GM18909 (cell line): ENCODE measurements at regions not wholly inside any gene's neighbourhood (a gene's known extent, or its start where the extent isn't known, plus 50 kb on each side); places are given as distances from the start of the nearest gene placed in this dataset.
"Not testable (repeated sequence)": the region's sequence is repeated elsewhere in the genome, so short reads cannot be mapped to it uniquely, and the experiment has no call there.

ENCODE experiments used
- ATAC-seq: cut with Tn5 transposase; IDR thresholded peaks from one replicate; pipeline ENCODE4 v1.9.1; 2021; ENCODE audit warnings: mild to moderate bottlenecking; ENCODE audit not compliant: unreplicated experiment, poor library complexity

GRCh38 chr1:192904438-192904895 lies 95.6 kb downstream of the RGS2 start:
- ATAC-seq, result peak; percentile 38

GRCh38 chr1:192905049-192905448 lies 96.2 kb downstream of the RGS2 start:
- ATAC-seq, result no peak

- no peak for ATAC-seq
Measured at GRCh38 chr1:192906334-192906733, 97.5 kb downstream of the RGS2 start.

DNA sequence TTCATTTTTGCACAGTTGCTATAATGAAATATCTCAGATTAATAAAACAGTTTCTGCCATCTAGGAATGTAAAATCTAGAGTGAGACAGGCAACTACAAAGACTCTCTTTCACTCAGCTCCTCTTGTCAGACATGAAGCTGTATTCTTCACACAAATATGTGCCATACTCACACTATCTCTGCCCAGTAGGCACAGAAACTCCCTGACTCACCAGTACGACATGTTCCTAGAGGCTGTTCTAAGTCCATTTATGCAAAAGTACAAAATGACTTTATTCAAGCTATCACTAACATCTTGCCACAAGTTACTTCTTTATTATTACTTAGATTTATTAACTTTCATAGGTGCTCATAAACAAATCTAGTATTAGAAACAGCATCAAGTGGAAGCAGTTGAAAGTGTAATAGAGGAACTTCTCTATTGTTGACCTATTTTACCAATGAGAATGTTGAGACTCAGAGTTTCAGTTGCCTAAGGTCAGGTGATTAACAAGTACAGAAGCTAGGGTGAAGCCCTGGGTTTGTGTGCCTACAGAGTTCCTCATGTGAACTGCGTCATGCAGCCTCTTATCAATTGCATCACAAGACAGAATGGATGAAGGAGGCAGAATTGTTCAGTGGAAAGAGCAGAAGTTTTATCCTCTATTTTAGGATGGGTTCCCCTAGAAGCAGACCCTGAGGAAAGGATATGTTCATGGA lies 98.9 kb downstream of the RGS2 start:
- ATAC-seq, result no peak

DNA sequence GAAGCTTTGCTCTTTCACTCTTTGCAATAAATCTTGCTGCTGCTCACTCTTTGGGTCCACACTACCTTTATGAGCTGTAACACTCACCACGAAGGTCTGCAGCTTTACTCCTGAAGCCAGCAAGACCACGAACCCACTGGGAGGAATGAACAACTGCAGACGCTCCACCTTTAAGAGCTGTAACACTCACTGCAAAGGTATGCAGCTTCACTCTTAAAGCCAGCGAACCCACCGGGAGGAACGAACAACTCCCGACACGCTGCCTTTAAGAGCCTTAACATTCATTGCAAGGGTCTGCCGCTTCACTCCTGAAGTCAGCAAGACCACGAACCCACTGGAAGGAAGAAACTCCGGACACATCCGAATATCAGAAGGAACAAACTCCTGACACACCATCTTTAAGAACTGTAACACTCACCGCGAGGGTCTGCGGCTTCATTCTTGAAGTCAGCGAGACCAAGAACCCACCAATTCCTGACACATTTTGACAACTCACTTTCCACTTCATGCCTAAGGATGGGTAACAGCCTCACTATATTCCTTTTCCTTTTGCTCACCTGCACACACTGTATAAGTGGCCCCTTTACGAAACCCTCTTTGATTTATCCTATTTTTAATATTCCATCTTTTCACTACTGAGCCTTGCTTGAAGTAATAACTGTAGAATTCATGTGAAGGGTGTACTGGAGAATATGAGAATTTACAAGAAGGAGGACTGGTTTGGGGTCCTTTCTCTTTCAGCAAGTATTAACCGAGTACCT lies 103.2 kb downstream of the RGS2 start:
- not testable (repeated sequence) for ATAC-seq

- ATAC-seq, result no peak
Measured at GRCh38 chr1:192913683-192914082, 104.8 kb downstream of the RGS2 start.

DNA sequence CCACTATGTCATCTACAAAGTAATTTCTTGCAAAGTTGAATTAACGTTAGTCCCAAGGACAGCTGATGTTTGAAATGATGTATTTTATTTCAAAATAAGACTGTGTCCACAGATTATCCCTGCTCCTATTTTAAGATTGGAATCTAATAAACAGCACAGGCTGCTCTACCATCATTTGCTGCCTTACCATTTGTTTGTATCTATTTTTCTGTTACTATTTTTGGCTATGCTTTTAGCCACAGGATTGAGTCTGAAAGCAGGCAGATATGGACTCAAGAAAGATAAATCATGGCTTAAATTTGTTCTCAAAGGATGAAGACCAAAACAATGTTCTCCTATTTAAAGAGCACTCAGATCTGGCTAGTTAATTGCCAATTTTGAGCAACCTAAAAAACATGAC lies 105.3 kb downstream of the RGS2 start:
- no peak for ATAC-seq

- no peak for ATAC-seq
Measured at GRCh38 chr1:192914696-192915095, 105.9 kb downstream of the RGS2 start.

DNA sequence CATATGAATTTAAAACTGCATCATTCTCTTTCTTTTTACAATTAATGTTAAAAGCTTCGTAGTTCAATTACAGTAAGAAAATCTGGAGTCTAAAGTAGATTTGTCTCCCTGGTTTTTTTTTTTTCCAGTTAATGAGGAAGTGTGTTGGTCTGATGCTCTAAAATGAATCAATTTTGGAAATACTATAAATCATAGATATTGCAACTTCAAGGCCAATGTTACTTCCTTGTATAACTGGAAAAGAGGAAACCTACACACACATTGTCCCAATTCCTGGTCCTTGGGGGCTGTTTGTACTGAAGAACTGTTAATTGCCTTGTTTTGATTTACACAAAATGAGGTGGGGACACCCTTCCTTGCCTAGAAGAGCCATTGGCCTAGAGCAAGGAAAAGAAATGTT lies 107.2 kb downstream of the RGS2 start:
- ATAC-seq, result no peak

GRCh38 chr1:192918259-192918658 lies 109.4 kb downstream of the RGS2 start:
- no peak for ATAC-seq

DNA sequence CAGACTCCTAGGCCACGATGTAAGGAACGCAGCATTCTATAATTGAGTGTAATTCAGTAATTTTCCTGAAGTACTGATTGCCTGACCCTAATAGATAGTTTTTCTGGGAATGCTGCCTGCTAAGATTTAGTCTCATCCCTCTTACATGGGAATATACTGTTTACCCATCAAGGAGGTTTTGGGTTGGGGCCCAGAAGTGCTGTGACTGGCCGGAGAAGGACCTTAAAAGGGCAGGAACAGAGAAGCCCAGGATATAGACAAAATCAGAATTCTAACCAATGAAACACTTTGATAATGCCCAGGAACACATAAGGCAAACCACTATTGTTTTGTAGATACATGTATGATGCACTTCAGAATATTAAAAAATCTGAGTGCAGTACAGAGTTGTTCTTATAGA lies 111.6 kb downstream of the RGS2 start:
- no peak for ATAC-seq

- no peak for ATAC-seq
Measured at GRCh38 chr1:192925609-192926008, 116.8 kb downstream of the RGS2 start.

- no peak for ATAC-seq
Measured at GRCh38 chr1:192926736-192927135, 117.9 kb downstream of the RGS2 start.

DNA sequence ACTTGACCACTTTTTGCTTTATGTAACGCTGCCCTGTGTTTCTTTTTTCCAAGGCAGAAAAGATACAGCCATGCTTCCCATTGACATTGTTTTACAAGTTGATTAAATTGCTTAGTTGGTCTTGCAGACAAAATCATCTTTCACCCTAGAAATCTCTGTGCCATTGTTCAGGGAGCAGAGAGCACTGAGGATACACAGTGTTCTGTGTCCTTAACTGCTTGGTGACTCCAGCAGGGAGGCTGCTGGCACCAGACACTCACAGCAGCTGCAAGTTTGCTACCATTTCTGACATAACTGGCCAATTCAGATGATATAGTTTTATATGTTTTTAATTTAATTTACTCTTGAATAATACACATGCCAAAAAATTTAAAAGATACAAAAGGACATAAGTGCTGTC lies 118.7 kb downstream of the RGS2 start:
- no peak for ATAC-seq

- ATAC-seq, result no peak
Measured at GRCh38 chr1:192929597-192929996, 120.8 kb downstream of the RGS2 start.

DNA sequence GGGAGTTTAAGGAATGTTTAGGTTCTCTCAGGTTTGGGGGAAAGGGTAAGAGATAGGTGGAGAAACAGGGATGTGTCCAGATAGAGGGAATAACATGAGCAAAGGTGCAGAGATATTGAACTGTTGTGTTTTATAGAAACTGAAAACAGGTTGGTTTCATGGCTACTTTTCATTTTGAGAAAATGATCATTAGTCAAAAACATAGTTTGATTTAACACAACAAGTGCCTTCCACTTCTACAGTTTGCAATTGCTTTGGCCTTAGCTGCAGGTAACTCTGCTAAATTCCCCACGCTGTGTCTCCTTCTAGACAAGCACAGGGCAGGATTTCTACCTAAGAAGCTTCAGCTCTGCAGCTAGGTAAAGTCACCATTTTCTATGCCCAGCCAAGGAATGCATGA lies 124.9 kb downstream of the RGS2 start:
- no peak for ATAC-seq

- no peak for ATAC-seq
Measured at GRCh38 chr1:192936313-192937018, 122.7 kb downstream of the UCHL5 start.

GRCh38 chr1:192937128-192937527 lies 122.0 kb downstream of the UCHL5 start:
- no peak for ATAC-seq

- ATAC-seq, result no peak
Measured at GRCh38 chr1:192939440-192939839, 119.7 kb downstream of the UCHL5 start.

- no peak for ATAC-seq
Measured at GRCh38 chr1:192940658-192941057, 118.5 kb downstream of the UCHL5 start.

- ATAC-seq, result peak; percentile 54
Measured at GRCh38 chr1:192941722-192942411, 117.3 kb downstream of the UCHL5 start.
